CD4-positive, CD25-positive, alpha-beta regulatory T cell (primary cell): ENCODE measurements at regions not wholly inside any gene's neighbourhood (a gene's known extent, or its start where the extent isn't known, plus 50 kb on each side); places are given as distances from the start of the nearest gene placed in this dataset.

Experiments used
- ATAC-seq, 2 donors: fragments of 150-1000 bp; cut with Tn5 transposase; one replicate each; pipeline ENCODE4 v1.10.0; 2021; ENCODE audit warnings: low read depth in 2 of 2, moderate number of reproducible peaks in 2 of 2, moderate library complexity in 1 of 2
- DNase-seq, 3 donors: peaks; one replicate each; pipeline versions ENCODE4 v3.0.0 to v3.0.0-alpha.2; 2012 to 2022; ENCODE audit warnings: mixed read lengths in 1 of 3
- H3K27ac ChIP-seq: one replicate; pipeline ENCODE4 v1.7.0; 2013; ENCODE audit warnings: mild to moderate bottlenecking, low read length; ENCODE audit not compliant: insufficient read depth, poor library complexity, severe bottlenecking
- H3K27me3 ChIP-seq: one replicate; pipeline ENCODE4 v1.7.0; 2013; ENCODE audit warnings: low read length; ENCODE audit not compliant: control insufficient read depth, insufficient read depth
- H3K36me3 ChIP-seq: one replicate; pipeline ENCODE4 v1.7.0; 2013; ENCODE audit warnings: mild to moderate bottlenecking, low read length, moderate library complexity; ENCODE audit not compliant: control insufficient read depth, insufficient read depth
- H3K4me1 ChIP-seq: 2 replicates; pipeline ENCODE4 v1.7.0; 2013; ENCODE audit warnings: mild to moderate bottlenecking, low read length; ENCODE audit not compliant: insufficient read depth, control insufficient read depth, poor library complexity, severe bottlenecking
- H3K4me3 ChIP-seq: one replicate; pipeline ENCODE4 v1.7.0; 2013; ENCODE audit warnings: low read depth, mild to moderate bottlenecking, low read length, moderate library complexity
- H3K9me3 ChIP-seq, 2 experiments: 1 replicate in 1 of 2; 2 replicates in 1 of 2; pipeline ENCODE4 v1.7.0; 2013; ENCODE audit warnings: low read length in 2 of 2, mild to moderate bottlenecking in 1 of 2, moderate library complexity in 1 of 2; ENCODE audit not compliant: control insufficient read depth in 2 of 2
- H3K27ac Mint-ChIP-seq, 3 donors: one replicate each; pipeline ENCODE4 v1.8.0; 2020 to 2022; ENCODE audit warnings: mild to moderate bottlenecking in 3 of 3, mixed read lengths in 3 of 3, moderate library complexity in 2 of 3
- H3K27me3 Mint-ChIP-seq: one replicate; pipeline ENCODE4 v1.8.0; 2022; ENCODE audit warnings: mild to moderate bottlenecking, mixed read lengths
- H3K36me3 Mint-ChIP-seq: one replicate; pipeline ENCODE4 v1.8.0; 2020; ENCODE audit warnings: mixed read lengths
- H3K4me1 Mint-ChIP-seq, 4 donors: one replicate each; pipeline ENCODE4 v1.8.0; 2020 to 2022; ENCODE audit warnings: mixed read lengths in 4 of 4, mild to moderate bottlenecking in 1 of 4
- H3K4me3 Mint-ChIP-seq, 4 donors: one replicate each; pipeline ENCODE4 v1.8.0; 2020 to 2022; ENCODE audit warnings: mild to moderate bottlenecking in 4 of 4, mixed read lengths in 4 of 4, moderate library complexity in 3 of 4
- H3K9me3 Mint-ChIP-seq, 7 donors: one replicate each; pipeline ENCODE4 v1.8.0; 2020 to 2022; ENCODE audit warnings: mixed read lengths in 7 of 7, mild to moderate bottlenecking in 3 of 7, moderate library complexity in 2 of 7

GRCh38 chr3:194782698-194783404, 97.2 kb downstream of the FAM43A start:
- no peaks in the 10 kb centered on the region for H3K4me1 ChIP-seq
- Mint-ChIP-seq H3K27ac (no peak overlapping the region), H3K27me3 (peaks cover 22% of the 10 kb centered on the region), H3K36me3 (no peaks in the 10 kb centered on the region), H3K4me1 (no peaks in the 10 kb centered on the region), H3K4me3 (no peak overlapping the region), H3K9me3 (no peaks in the 10 kb centered on the region)
- no peak overlapping the region for H3K27ac ChIP-seq
- H3K27me3 ChIP-seq, result peaks cover 4% of the 10 kb centered on the region
- DNase-seq, result no peak
- ATAC-seq, result no peak
- no peak overlapping the region for H3K4me3 ChIP-seq
- H3K36me3 ChIP-seq, result no peaks in the 10 kb centered on the region
- H3K9me3 ChIP-seq, result no peaks in the 10 kb centered on the region

- no peak overlapping the region for H3K27ac ChIP-seq
- no peak for DNase-seq
- H3K9me3 Mint-ChIP-seq, result no peaks in the 10 kb centered on the region
- no peaks in the 10 kb centered on the region for H3K9me3 ChIP-seq
- H3K27me3 ChIP-seq, result peaks cover 4% of the 10 kb centered on the region
- H3K4me1 Mint-ChIP-seq, result no peaks in the 10 kb centered on the region
- H3K27me3 Mint-ChIP-seq, result peaks cover 16% of the 10 kb centered on the region
- no peak overlapping the region for H3K27ac Mint-ChIP-seq
- H3K4me3 Mint-ChIP-seq, result no peak overlapping the region
- H3K4me1 ChIP-seq, result no peaks in the 10 kb centered on the region
- no peak for ATAC-seq
- H3K36me3 Mint-ChIP-seq, result no peaks in the 10 kb centered on the region
- no peaks in the 10 kb centered on the region for H3K36me3 ChIP-seq
- no peak overlapping the region for H3K4me3 ChIP-seq
These were observed 98.7 kb downstream of the FAM43A start for GRCh38 chr3:194784361-194784760.

DNA sequence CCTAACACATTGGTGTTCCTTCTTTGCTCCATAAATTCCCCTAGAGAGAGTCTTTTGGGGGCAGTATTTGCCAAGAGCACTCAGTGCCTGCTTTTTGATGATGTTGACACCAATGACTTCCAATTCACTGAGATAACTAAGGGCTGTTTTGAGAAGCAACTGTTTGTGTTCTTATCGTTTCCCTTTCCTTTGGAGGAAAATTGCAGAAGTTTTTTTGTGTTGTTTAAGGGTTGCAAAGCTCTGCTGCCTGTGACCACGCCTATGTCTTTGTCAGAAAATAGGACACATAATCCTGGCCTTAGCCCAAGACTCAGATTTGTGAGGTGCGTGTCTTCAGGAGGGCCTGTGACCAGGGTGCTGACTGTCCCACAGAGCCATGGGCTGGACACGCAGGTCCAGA, 99.6 kb downstream of the FAM43A start:
- H3K27ac Mint-ChIP-seq, result no peak overlapping the region
- Histone ChIP-seq H3K36me3 (no peaks in the 10 kb centered on the region), H3K27ac (no peak overlapping the region), H3K27me3 (no peaks in the 10 kb centered on the region), H3K4me1 (no peaks in the 10 kb centered on the region), H3K4me3 (no peak overlapping the region), H3K9me3 (no peaks in the 10 kb centered on the region)
- DNase-seq (no peak), ATAC-seq (no peak)
- peaks cover 10% of the 10 kb centered on the region for H3K27me3 Mint-ChIP-seq
- no peaks in the 10 kb centered on the region for H3K9me3 Mint-ChIP-seq
- H3K36me3 Mint-ChIP-seq, result no peaks in the 10 kb centered on the region
- H3K4me1 Mint-ChIP-seq, result peaks cover 0 to 4% (median 0%) of the 10 kb centered on the region in 4 donors
- H3K4me3 Mint-ChIP-seq, result no peak overlapping the region

DNA sequence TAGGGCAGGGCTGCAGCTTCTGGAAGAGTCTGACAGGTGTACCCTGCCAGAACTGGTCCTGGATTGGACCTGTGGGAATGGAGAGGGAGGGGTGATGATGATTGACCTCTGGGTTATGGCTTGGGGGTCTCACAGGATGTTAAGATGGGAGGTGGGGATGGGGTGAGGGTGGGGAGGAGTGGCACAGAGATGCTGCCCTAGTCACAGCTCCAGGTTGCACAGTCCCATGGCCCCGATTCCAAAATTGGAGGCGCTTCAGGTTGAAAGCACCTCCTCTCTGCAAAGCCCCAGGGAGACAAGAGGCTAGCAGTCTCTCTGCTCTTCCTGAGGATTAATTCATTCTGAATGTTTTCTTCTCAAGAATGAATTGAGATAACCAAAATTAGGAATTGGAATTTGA, 101.4 kb downstream of the FAM43A start:
- H3K27me3 Mint-ChIP-seq, result peaks cover 5% of the 10 kb centered on the region
- H3K36me3 ChIP-seq, result no peaks in the 10 kb centered on the region
- no peaks in the 10 kb centered on the region for H3K9me3 ChIP-seq
- no peaks in the 10 kb centered on the region for H3K27me3 ChIP-seq
- DNase-seq (no peak), ATAC-seq (no peak)
- H3K4me3 Mint-ChIP-seq, result no peak overlapping the region
- peaks cover 0 to 5% (median 0%) of the 10 kb centered on the region in 4 donors for H3K4me1 Mint-ChIP-seq
- H3K4me3 ChIP-seq, result no peak overlapping the region
- no peaks in the 10 kb centered on the region for H3K9me3 Mint-ChIP-seq
- H3K27ac Mint-ChIP-seq, result no peak overlapping the region
- no peak overlapping the region for H3K27ac ChIP-seq
- H3K36me3 Mint-ChIP-seq, result no peaks in the 10 kb centered on the region
- H3K4me1 ChIP-seq, result no peaks in the 10 kb centered on the region

- Histone ChIP-seq H3K27me3 (no peaks in the 10 kb centered on the region), H3K4me3 (no peak overlapping the region), H3K27ac (no peak overlapping the region), H3K4me1 (no peaks in the 10 kb centered on the region), H3K9me3 (no peaks in the 10 kb centered on the region), H3K36me3 (no peaks in the 10 kb centered on the region)
- peak overlapping the region in 1 of 3 donors; percentile 40 for H3K27ac Mint-ChIP-seq
- no peak overlapping the region for H3K4me3 Mint-ChIP-seq
- ATAC-seq (no peak), DNase-seq (no peak)
- no peaks in the 10 kb centered on the region for H3K36me3 Mint-ChIP-seq
- peaks cover 5% of the 10 kb centered on the region for H3K27me3 Mint-ChIP-seq
- peaks cover 0 to 5% (median 0%) of the 10 kb centered on the region in 4 donors for H3K4me1 Mint-ChIP-seq
- H3K9me3 Mint-ChIP-seq, result no peaks in the 10 kb centered on the region
These were observed 102.0 kb downstream of the FAM43A start for GRCh38 chr3:194787650-194788049.

GRCh38 chr3:194792368-194792767, 106.7 kb downstream of the FAM43A start:
- H3K9me3 Mint-ChIP-seq, result peaks cover 0 to 21% (median 10%) of the 10 kb centered on the region in 7 donors
- H3K27ac Mint-ChIP-seq, result no peak overlapping the region
- peaks cover 16 to 18% of the 10 kb centered on the region in 2 experiments for H3K9me3 ChIP-seq
- no peaks in the 10 kb centered on the region for H3K36me3 ChIP-seq
- no peak overlapping the region for H3K27ac ChIP-seq
- H3K27me3 Mint-ChIP-seq, result no peaks in the 10 kb centered on the region
- no peak for ATAC-seq
- H3K27me3 ChIP-seq, result no peaks in the 10 kb centered on the region
- no peak overlapping the region for H3K4me3 Mint-ChIP-seq
- no peak overlapping the region for H3K4me3 ChIP-seq
- H3K36me3 Mint-ChIP-seq, result no peaks in the 10 kb centered on the region
- H3K4me1 Mint-ChIP-seq, result peaks cover 6 to 17% (median 12%) of the 10 kb centered on the region in 4 donors
- DNase-seq, result no peak
- no peaks in the 10 kb centered on the region for H3K4me1 ChIP-seq

- H3K4me3 ChIP-seq, result no peak overlapping the region
- H3K9me3 Mint-ChIP-seq, result peaks cover 2 to 21% (median 10%) of the 10 kb centered on the region in 7 donors
- peaks cover 11% of the 10 kb centered on the region for H3K27me3 Mint-ChIP-seq
- H3K36me3 Mint-ChIP-seq, result no peaks in the 10 kb centered on the region
- ATAC-seq (no peak), DNase-seq (no peak)
- H3K9me3 ChIP-seq, result peaks cover 16 to 18% of the 10 kb centered on the region in 2 experiments
- H3K27me3 ChIP-seq, result no peaks in the 10 kb centered on the region
- H3K36me3 ChIP-seq, result no peaks in the 10 kb centered on the region
- peaks cover 6 to 14% (median 13%) of the 10 kb centered on the region in 4 donors for H3K4me1 Mint-ChIP-seq
- H3K4me3 Mint-ChIP-seq, result no peak overlapping the region
- H3K27ac Mint-ChIP-seq, result no peak overlapping the region
- no peaks in the 10 kb centered on the region for H3K4me1 ChIP-seq
- no peak overlapping the region for H3K27ac ChIP-seq
These were observed 112.0 kb downstream of the FAM43A start for GRCh38 chr3:194797555-194798250.

DNA sequence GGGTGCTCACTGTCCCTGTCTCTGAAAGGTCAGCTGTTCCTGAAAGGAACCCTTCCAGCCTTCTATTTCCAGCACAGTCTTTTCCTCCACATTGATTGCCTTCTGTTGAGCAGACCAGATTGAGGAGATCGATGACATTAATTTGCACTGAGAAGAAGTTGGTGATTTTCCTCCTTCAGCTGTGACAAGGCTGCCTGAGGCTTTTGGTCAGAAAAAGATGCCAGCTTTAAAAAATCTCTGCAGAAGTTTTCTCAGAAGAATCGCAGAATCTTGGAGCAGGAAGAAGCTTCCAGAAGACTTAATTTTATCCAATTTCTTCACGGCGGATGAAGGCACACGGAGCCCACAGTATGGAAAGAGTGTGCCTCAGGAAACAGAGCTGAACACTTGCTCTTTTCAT, 112.8 kb downstream of the FAM43A start:
- Histone ChIP-seq H3K27ac (no peak overlapping the region), H3K9me3 (peaks cover 16 to 18% of the 10 kb centered on the region in 2 experiments), H3K36me3 (no peaks in the 10 kb centered on the region), H3K4me1 (no peaks in the 10 kb centered on the region), H3K4me3 (no peak overlapping the region), H3K27me3 (no peaks in the 10 kb centered on the region)
- H3K9me3 Mint-ChIP-seq, result peaks cover 2 to 21% (median 10%) of the 10 kb centered on the region in 7 donors
- no peaks in the 10 kb centered on the region for H3K36me3 Mint-ChIP-seq
- peaks cover 6 to 14% (median 13%) of the 10 kb centered on the region in 4 donors for H3K4me1 Mint-ChIP-seq
- no peak for ATAC-seq
- no peak for DNase-seq
- H3K27ac Mint-ChIP-seq, result no peak overlapping the region
- H3K4me3 Mint-ChIP-seq, result no peak overlapping the region
- H3K27me3 Mint-ChIP-seq, result peaks cover 15% of the 10 kb centered on the region
